HG03520 (cell line): ENCODE measurements at regions not wholly inside any gene's neighbourhood (a gene's known extent, or its start where the extent isn't known, plus 50 kb on each side); places are given as distances from the start of the nearest gene placed in this dataset.

Source experiments
- ATAC-seq: cut with Tn5 transposase; IDR thresholded peaks from one replicate; pipeline ENCODE4 v1.9.1; 2021; ENCODE audit warnings: mild to moderate bottlenecking, moderate library complexity; ENCODE audit not compliant: unreplicated experiment

DNA sequence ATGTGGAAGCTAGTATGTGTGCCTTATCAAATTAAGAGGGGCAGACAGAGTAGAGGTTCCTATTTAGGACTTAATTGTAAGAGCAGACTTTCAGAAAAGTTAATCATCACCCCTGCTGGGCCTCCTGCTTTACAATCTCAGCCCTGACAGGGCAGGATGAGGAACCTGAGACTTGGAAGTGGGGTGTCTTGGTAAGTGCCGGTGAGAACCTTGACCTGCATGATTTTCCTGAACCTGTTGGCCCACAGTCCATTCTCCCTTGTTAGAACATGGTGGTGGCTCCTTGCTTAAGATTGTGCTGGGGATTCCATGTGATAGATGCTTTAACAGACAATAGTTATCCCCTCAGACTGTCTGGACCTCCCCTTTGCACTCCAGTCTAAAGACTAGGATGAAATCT, 141.7 kb upstream of the TMEM72 start:
- ATAC-seq, result no peak

GRCh38 chr10:44771233-44771995, 139.7 kb upstream of the TMEM72 start:
- ATAC-seq, result no peak

DNA sequence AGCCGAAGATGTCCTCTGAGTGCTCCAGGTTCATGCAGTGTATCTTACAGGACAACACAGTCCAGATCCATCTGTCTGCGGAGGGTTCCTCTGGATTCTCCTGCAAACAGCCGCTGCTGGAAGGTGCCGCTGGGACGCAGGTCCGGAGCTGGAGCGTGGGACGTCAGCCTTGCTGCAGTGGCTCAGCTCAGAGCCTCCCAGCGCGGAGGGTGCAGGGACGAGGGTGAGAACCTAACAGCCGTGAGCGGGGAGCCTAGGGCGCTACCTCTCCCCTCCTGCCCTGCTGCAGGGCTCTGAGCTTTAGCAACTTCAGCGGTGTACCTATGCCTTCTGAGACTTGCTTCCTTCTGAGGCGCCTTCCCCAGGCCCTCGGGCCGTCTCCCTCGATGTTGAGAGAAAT, 137.6 kb upstream of the TMEM72 start:
- ATAC-seq, result no peak

- no peak for ATAC-seq
Measured at GRCh38 chr10:44774676-44775401, 136.3 kb upstream of the TMEM72 start.

- no peak for ATAC-seq
Measured at GRCh38 chr10:44775402-44775741, 135.8 kb upstream of the TMEM72 start.

DNA sequence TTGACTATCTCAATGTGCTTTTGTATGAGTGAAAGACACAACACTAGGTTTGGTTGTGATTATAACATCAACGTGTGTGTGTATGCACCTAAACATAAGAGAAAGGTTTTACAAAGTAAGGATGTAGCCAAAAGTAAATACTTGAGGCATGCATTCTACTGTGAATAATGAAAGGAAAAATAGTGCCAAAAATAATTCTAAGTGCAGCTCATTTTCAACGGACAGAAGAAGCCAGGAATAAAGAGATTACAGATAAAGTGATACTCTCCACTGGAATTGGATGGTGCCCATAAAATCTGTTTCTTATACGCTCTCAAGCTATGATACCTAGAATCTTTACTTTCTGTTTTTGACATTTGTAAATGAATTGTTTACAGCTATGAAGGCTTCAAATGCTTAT, 135.0 kb upstream of the TMEM72 start:
- no peak for ATAC-seq

DNA sequence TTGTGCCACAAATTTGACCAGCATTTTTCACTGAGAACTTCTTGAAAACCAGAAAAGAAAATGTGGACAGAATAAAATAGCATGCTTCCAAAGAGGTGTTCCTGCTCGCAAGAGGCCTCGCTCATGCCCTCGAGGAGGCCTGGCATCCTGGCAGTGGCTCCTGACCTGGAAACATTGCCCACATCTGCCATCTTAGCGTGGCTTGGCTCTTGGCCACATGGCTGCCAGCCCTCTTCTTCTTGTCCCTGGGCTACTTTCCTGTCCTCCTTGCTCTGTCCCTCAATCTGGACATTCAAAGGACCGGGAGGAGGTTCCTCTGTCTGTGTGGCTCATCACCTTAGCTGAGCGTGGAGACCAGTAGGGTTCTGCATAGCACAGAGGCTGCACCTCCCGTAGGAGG, 131.6 kb upstream of the TMEM72 start:
- ATAC-seq, result no peak

DNA sequence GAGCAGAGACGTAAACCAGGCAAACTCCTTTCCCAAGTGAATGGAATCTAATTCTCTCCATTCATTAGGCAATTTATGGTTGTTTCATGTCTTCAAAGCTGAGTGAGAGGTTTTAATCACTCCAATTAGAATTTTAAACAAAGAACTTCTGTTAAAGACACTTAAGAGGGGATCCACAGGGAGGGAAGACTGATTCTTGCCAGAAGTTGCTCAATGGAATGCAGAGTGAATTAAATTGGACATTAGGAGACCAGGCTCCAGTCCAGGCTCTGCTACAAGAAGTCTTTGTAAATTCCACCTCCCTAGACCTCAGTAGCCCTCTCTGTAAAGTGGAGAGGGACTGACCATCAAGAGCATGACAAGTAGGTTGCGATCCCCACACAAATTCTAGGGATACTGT, 130.7 kb upstream of the TMEM72 start:
- ATAC-seq, result no peak

DNA sequence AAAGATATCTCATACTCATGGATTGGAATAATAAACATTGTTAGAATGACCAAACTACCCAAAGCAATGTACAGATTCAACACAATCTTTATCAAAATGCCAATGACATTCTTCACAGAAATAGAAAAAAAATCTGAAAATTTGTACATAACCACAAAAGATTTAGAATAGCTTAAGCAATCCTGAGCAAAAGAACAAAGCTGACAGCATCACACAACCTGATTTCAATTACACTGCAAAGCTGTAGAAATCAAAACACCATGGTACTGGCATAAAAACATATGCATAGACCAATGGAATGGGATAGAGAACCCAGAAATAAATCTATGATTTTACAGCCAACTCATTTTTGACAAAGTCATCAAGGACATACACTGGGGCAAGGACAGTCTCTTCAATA, 130.0 kb upstream of the TMEM72 start:
- no peak for ATAC-seq

DNA sequence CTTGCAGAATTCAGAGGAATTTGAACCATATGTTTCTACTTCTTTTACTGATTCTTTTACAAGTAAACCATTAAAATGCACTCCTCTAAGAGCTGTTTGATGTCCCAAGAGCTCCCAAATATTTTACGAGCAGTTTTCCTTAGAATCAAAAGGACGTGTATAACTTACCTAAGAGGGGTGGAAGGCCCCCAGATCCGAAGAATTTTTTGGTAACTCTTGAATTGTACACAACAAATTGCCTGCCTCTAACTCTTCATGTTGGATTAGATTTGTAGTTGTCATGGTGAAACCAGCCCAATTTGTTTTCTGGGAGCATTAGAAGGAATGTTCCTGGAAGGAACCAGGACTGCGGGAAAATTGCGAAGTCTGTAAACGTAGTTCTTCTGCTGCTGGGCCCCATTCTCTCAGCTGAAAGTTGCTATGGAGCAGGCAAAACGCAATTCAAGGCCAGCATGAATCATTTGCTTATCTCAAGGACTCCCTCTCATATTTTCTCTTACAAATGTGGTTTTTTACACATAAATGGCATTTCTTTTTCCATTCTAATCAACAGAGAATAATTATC, 124.8 kb upstream of the TMEM72 start:
- no peak for ATAC-seq

DNA sequence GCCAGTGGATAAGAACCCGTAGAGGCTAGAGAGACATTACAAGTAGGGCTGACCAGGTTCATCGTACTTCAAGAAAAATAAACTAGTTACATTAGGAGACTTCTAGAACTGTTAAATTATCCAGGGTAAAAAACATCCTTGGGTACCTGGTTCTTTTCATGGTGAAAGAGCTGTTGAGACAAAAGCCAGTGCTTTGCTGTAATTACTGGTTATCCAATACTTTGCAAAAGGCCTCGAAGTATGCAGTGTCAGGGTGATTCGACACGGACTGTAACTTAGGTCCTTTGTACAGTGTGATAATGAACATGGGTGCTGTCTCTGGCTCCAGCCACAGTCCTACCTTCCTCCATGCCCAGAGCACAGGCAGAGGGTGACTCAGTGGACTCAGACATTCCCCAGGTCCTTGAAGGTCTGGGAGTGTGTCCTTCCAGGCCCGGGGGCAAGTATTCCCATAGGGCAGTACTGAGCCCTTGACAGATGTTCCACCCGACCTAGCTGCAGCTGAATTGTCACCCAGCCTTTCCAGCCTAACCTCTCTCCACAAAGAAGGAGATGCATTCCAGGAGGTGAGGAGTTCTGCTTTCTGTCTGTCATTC, 123.6 kb upstream of the TMEM72 start:
- no peak for ATAC-seq

DNA sequence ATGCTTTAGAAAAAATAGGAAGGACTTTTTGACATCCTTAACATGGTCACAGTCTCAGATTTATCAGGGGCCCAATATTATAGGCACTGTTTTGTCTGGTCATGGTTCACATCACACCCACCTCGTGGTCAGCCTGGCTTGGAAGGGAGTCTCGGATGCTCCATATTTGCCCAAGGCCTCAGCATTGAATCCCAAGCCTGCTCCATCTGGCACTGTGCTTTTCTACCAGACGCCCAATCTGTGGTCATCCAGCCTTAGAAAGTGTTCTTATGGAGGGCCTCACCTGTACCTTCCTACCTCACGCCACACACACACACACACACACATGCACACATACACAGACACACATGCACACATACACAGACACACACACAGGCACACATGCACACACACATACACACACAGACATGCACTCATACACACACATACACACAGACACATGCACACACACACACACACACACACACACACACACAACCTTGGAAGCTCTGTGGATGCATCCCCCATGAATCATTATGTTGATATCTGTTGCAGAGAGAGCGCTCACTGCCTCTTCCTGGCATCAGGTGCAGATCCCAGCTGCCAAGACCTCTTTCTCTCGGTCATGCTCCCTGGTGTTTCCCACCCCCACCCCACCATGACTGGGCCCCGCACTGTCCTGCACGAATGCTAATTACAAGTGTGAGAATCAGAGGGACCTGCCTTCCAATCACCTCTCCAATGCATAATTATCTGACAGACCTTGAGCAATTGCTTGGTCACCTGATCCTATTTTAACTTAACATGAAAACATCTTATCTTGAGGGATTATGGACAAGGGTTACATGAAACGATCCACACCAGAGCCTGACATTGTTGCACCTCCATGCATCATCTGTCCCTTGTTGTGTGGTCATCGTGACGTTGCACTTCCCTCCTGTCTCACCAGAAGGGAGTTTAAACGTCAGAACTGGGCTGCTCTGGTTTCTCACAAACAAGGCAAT, 122.7 kb upstream of the TMEM72 start:
- no peak for ATAC-seq

GRCh38 chr10:44792119-44792775, 118.9 kb upstream of the TMEM72 start:
- no peak for ATAC-seq

GRCh38 chr10:44799966-44800365, 111.2 kb upstream of the TMEM72 start:
- ATAC-seq, result no peak

DNA sequence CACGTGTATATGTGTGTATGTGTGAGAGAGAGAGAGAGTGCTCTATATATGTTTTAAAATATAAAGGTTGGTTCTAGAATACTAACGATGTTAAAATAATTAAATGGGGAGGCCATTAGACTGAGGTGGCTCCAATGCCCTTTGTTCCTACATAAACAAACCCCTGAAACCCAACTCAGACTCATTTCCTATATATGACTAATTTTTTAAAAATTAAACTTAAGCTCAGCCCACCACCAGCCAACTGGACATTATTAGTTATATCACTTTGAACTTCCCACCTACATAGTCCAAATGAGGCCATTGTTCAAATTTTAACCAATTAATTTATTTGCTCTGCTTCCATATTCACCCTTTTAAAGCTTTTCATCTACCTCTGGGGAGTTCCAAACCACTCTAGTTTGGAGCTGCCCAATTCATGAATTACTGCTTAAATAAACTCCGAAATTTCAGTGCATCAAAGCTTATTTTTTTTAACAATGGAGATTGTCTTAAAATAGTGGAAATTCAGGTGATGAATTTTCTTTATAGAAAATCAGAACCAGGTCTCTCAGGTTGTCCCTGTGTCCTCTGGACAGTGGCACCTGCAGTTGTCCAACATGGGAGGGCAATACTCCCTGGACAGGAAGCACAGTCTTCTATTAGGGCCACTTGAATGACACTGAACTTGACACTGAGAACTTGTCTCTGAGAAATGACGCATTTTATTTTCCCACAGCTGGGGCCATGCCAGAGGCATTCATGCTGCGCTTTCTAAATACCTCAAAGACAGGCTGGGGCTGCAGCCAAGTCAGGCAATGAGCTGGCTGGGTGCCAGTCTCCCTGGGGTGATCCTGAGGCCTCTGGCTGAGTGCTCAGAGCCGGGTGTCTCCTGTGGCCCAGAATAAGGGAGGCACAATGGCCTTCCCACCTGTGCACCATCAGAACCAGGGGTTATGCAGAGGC, 109.5 kb upstream of the TMEM72 start:
- no peak for ATAC-seq

GRCh38 chr10:44803862-44804261, 107.3 kb upstream of the TMEM72 start:
- ATAC-seq, result no peak

DNA sequence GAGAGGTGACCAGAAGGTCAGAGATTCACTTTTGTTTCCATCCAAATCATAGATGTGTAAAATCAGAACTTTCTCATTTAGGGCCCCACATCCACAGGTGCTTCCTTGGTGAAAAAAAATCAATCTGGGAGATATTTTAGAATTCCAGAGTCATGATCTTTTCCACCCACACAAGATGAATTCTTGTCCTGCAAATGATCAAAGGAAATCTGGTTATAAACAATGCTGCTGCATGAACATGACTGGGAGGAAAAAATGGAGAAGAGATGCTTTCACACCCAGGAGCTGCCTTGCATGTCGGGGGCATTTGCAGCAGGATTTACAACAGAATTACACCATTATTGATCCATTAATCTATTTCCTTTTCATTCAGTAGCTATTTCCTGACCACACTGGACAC, 106.5 kb upstream of the TMEM72 start:
- no peak for ATAC-seq

- no peak for ATAC-seq
Measured at GRCh38 chr10:44805466-44806210, 105.5 kb upstream of the TMEM72 start.
